Dermis microvascular lymphatic vessel endothelial cell (primary cell): ENCODE measurements at regions not wholly inside any gene's neighbourhood (a gene's known extent, or its start where the extent isn't known, plus 50 kb on each side); places are given as distances from the start of the nearest gene placed in this dataset.

Experiments
- DNase-seq, 2 donors: peaks; one replicate each; pipeline versions ENCODE4 v3.0.0 to v3.0.0-alpha.2; 2010; ENCODE audit warnings: low read depth in 2 of 2

DNA sequence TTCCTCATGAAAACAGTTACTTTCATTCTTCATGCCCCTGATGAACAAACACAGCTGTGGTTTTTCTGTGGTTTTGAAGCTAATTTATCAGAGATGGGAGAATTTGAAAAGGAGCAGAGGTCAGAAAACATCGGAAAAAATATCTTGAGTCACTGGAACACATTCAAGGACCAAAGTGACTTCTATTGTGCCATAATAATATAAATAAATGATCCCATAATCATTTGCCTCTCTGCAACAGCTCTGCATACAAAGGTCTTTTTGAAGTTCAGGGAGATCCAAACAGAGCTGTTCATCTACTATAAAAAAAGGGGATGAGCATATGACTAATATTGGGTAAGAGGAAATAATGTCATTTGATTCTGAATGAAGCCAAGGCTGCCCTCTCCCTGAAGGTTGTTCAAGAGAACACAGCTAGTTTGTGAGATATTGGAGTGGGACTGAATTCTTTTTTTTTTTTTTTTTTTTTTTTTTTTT lies 201.3 kb upstream of the GALNT5 start:
- DNase-seq = peak; percentile 45 to 56

DNA sequence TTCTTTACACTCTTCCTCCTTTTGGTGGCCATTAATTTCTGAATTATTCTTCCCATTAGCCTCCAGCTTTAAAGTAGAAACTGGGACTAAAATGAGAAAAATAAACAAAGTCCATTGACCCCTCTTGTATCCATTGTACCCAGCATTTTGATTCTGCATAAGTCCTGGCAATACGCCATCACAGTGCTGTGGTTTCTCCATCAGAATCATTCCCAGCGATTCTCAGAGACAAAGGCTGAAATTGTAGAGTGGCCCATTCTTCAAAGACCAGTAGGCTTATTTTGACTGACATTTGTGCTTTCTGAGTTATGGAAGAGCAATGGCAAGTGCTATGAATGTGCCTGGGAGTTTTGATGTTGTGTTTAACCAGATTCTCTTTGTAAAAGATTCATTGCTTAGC lies 199.3 kb upstream of the GALNT5 start:
- no peak for DNase-seq

DNA sequence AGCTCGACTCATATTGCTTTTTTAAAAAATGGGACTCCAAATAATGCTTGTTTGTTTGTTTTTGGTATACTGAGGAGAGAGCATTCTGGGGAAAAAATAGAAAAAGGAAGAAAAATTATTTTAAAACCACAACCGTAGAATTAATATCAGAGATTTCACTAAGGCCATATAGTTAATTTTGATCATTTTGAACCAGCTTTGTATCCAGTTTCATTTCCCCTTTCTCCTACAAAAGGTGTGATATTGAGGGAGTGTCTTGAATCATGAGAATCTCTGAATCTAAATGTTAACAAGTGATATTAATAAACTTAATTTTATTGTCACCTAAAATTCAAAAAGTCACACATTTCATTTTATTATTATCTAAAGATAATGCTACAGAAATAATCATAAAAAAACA lies 198.5 kb upstream of the GALNT5 start:
- DNase-seq = no peak

DNA sequence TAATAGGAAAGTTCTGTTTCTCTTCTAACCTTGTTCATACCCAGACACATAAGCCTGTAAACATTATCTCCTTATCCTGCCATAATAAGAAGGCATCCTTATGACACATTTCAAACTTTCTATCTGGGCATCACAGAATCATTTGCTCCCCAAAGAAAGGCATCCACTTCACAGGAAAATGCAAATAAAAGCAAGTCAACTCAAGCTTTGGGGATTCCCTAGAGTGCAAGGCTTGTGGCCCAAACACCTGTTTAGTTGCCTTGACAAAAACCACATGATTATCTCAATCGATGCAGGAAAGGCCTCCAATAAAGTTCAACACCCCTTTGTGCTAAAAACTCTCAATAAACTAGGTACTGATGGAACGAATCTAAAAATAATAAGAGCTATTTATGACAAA lies 195.7 kb upstream of the GALNT5 start:
- no peak for DNase-seq

DNA sequence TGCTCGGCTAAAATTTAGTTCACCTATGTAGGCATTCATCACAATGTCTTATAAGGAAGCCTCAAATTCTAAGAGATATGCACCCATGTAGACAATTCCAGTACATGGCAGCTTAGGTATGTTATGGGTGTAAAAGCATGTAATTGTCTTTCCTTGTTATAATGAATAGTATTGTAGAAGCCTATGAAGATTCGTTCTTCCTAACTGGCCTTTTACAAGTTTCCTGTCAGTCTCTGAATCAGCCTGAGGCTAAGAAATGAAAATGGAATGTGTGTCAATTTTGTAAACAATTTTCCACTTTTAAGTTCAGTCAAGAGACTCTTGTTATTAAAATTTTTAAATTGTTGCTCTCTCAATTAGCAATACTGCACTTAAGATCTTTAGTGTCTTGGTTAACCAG lies 189.9 kb upstream of the GALNT5 start:
- no peak for DNase-seq

DNA sequence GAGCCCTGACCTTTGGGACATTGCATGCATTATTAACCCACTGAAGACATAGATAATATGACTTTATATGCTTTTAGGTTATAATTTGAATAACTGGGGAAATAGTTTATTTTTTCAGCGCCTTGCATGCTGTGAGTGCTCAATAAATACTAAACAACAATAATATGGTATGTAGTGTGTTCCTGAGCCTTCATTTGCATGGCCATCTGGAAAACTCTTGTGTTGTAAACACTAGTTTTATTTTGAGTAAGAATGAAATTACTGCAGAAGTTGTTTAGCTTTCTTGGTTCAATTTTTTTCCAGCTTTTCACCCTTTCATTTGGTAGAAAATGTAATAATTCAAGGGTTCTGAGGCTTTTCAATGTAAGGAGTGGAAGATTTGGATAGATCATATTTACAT lies 189.3 kb upstream of the GALNT5 start:
- DNase-seq = no peak

DNA sequence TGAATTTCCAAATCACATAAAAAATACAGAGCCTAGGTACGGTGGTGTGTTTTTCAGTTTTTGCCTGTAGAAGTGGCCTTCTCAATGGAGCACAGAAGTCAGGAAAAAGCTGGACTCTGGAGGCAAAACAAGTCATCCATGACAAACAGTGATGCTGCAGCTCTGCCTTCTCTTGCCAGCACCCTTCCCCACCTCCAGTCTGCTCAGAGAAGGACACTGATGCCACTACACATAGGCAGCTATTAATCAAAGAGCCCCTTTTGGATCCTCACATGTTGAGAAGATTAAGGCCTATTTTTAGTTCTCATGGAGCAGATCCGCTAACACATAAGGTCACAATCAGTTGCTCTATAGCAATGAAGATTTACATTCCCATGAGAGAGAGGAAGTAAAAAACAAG lies 181.6 kb upstream of the GALNT5 start:
- no peak for DNase-seq

DNA sequence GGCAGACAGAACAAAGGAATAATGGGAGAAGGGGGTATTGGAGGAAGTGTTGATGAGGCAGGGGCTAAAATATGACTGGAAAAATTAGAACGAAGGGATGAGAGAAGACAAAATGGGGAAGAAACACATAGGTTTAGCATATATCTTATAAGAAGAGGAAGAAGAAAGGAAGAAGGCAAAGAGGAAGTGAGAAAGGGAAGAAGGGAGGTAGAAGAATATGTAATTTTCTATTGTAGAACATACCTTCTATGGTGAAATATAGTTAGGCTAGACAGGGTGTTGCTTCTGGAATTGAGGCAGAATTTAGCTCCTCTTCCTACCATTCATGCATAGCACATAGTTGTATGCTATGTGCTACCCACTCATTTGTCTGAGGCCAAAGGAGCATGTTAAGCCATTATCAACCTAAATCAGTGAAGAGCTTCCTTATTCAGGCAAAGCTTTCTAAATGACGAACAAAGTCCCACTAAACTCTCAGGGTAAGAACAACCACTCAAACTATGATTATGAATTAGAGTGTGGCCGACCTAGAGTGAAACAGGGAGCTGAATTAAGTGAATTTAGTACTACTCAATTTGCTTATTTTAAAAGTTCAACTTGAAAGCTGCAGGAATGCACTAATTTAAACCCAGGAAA lies 180.9 kb upstream of the GALNT5 start:
- DNase-seq = no peak

DNA sequence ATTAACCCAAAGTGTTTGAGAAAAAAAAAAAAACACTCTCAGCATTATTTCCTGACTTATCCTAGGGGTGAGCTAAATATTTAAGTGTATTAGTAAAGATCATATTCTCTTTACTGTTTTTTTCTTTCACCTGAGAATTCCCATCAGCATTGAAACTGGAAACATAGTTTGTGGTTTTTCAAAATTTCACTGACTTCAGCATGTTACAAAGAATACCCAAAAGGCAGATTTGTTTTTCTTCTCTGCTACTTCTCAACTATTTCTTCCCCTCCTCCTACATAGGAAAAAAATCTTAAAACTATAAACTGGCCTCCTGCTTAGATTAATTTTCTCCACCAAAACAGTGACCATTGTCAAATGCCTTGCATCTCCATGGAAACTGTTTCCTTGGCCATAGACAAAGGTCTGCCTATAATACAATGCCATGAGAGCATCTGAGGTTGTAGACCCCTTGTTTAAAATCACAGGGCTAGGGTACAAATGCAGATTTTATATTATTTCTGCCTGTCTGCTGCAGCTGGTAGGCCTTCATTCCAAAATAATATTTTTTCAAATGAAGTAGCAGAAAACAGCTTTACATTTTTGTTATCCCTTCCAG lies 179.7 kb upstream of the GALNT5 start:
- DNase-seq = no peak

DNA sequence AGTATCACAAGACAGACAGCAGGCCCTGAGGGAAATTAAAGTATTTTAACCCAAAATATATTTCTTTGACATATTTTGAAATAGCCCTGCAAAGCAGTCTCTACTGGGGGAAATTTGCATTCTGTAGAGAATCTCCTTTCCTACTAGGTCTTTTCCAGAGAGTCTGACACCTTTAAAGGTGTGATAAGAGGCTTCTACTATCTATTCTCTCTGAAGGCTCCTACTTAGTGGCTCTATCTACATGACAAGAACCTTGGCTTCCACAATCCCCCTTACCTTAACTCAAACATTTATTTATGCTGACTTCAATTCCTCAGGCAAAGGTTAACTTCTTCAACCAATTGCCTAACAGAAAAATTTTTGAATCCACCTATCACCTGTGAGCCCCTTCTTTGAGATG lies 174.6 kb upstream of the GALNT5 start:
- DNase-seq = no peak

DNA sequence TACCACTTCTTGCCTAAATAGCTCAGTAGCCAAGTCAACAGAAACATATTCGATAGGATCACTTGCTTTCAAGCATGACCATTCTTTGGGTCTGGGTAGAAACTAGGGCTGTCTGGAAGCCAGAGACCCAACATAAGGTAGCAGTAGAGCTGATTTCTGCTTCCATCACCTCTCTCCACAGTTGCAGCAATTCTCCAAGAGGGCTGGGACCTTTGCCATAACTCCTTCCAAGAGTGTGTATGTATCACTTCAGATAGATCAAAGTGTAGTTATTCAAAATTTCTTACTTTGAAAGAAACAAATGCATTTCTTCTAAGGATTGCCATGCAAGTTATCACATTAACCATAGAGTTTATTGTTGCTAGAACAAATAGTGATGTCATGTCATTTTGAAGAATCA lies 172.0 kb upstream of the GALNT5 start:
- DNase-seq = no peak

DNA sequence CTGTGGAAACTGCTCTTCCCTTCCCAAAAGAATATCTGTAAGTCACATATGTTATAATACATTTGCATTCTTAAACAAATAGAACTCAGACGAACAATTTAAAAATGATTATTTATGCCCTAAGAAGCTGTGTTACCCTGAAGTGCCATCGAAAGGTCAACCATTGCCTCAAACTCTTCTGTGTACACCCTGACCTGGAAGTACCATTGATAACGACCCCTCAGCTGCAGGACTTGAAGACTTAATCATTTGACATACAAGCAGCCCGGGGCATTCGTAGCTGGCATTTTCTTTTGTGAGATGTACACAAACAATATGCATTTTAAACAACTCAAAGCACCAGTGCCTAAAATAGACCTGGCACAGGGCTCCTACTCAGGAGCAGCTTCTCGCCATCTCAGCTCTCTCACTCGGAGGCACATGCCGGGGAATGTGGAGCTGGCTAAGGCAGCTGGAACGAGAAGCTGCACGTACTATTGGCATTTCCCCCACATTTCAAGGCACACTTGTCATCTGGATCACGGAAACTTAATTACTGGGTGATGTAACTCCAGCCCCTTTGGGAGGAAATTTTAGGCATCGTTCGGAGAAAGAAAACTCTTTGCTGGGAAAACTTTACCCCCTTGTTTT lies 170.0 kb upstream of the GALNT5 start:
- DNase-seq = no peak

DNA sequence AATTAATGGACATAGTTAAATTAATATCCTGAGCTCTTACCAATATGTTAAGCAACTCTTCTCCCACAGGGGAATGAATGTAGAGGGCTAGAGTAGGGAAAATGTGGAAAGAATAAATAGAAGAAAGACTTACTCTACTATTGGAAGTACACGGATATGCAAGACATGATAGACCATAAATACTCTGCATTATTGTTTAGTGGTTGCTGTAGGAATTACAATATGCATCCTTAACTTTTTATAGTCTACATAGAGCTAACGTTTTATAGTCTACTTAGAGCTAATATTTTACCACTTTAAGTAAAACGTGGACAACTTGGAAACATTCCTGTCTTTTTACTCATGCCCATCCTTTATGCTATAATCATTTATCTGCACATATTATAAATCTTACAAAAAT lies 163.8 kb upstream of the GALNT5 start:
- DNase-seq = no peak

DNA sequence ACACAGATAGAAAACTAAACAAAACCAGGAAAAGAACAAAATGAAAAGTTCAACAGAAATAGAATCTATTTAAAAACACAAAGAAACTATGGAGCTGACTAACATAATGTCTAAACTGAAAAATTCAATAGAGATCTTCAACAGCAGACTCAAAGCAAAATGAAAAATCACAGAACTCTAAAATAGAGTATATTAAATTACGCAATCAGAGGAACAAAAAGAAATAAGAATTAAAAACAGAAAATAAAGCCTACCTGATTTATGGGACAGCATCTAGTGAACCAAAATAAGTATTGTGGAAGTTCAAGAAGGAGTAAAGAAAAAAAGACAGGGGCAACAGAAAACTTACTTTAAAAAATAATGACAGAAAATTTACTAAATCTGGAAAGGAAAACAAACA lies 152.1 kb upstream of the GALNT5 start:
- DNase-seq = no peak

DNA sequence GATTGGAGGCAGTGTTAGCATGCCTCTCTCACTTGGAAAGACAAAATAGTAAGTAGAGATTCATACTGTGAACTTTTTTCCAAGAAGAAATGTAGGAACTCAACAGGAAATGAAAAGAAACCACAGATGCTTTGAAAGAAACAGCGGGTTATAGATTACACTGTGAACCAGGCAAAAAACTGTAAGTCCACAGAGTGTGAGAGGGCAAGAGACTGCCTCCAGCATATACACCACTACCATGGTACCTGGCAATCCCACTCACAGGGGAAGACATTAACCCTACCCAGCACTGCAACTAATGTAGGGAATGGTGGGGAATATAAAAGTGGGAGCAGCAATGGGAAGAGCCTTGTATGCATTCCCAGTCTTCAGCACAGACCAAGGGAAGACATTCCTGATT lies 150.6 kb upstream of the GALNT5 start:
- no peak for DNase-seq

DNA sequence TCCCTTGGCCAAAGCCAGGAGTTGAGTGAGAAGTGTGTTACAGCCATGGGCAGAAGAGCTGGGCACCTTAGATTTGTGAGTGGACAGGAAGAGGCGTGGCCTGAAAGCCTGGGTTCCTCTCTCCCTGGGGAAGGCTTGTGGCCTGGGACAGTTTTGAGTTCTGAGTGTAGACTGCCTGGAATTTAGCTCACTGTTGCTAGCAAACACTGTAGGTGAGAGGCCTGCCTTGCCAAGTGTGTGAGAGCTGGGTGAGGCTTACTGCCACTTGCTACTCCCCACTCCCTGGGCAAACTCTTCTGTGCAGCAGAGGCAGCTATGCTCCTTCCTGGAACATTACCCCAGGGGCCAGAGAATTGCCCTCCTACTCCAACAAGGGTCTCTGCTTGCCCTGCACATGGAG lies 150.0 kb upstream of the GALNT5 start:
- no peak for DNase-seq

DNA sequence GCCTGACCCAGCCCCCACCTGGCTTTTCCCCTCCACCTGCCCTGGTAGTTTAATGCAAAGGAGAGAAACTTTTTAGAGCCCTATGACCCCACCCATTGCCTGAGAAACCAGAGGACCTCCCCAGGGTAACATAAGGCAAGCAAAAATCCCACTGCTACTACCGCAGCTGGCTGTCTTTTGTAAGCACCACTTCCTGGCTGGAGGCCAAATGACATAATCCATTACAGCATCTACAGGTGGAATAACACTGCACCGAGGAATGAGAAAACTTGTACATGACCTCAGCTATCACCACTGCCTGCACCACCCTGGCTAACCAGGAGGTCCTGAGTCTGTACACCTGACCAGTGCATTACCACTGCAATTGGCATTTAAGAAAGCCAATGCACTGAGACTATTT lies 149.6 kb upstream of the GALNT5 start:
- DNase-seq = peak in 1 of 2 donors; percentile 61

DNA sequence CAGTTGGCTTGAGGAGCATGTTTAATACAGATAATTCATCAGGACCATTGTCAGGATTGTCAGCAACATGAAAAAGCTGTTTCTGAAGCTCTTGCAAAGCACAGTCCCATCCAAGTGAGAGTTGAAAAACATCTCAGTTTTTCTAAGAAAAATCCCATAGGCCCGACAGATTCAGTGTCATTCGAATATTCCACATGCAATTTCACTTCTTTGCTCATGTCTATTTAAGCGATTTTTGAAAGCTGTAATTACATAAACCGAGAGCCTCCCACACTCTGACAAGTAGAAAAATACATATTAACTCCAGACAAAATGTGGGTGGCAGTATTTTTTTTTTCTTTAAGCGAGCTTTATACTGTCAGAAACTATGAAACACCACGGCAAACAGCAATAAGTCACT lies 134.7 kb upstream of the GALNT5 start:
- no peak for DNase-seq

DNA sequence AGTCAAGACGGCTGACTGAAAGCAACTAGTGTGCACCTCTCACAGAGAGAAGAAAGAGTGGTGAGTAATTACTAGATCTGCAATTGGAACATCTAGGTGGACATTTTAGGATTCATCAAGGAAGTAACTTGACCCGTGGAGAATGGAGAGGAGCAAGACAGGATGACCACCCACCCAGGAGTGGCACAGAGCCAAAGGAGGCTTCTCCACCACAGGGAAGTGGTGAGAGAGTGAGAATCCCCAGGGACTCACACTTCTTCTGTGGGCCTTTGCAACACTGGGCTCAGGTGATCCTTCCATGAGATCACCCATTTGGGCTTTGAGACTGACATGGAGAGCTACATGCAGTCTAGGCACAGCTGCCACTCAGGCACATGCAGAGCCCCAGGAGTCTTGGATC lies 132.8 kb upstream of the GALNT5 start:
- no peak for DNase-seq

DNA sequence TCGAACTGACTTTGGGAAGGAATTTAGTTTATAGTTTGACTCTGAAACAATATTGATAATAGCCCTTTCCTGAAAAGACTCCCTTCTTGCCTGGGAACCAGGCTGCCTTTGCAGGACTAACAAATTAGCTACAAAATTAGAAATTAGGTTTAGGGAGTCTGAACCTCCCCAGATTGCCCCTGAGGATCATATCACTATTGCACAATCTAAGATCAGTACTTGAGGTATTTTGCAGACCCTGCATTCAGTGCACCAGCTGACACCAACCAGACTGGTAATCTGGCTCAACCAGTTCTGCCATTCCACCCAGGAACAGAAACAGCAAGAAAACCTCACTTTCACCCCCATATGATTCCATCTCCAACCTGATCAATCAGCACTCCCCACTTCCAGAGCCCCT lies 131.8 kb upstream of the GALNT5 start:
- DNase-seq = no peak

DNA sequence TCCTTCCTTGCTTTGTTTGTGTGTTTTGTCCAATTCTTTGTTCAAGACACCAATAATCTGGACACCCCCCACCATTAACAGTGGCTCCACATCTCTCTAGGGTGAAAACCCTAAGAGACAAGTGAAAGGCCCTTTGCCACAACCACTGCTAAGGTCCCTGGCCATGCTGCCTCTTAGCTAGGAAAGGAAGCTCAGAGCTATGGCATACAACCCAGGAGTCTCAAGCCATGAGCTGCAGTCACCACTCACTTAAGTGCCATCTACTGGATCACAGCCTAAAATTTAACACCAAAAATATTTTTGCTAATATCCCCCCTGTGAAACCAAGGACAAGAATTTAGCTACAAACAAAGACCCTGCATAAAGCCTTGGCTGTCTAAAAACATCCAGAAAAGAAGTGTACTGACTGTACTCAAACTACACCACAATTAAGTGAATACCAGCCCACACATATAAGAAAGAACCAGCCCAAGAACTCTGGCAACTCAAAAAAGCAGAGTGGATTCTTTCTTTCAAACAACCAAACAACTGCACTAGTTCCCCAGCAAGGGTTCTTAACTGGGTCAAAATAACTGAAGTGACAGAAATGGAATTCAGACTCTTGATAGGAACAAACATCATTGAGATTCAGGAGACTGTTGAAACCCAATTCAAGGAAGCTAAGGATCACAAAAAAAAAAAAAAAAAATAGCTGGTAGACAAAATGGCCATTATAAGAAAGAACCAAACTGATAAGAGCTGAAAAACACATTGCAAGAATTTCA lies 130.1 kb upstream of the GALNT5 start:
- DNase-seq = no peak

DNA sequence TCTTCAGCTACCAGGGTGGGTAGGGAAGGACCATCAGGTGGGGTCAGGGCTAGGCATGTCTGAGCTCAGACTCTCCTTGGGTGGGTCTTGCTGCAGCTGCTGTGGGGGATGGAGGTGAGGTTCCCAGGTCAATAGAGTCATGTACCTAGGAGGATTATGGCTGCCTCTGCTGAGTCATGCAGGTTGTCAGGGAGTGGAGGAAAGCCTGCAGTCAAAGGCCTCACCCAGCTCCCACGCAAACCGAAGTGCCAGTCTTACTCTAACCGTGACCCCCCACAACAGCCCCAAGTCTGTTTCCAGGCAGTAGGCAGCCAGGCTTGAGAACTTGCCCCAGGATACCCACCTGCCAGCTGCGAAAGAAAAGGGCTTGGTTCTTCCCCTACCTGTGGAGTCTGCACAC lies 113.6 kb upstream of the GALNT5 start:
- DNase-seq = no peak

DNA sequence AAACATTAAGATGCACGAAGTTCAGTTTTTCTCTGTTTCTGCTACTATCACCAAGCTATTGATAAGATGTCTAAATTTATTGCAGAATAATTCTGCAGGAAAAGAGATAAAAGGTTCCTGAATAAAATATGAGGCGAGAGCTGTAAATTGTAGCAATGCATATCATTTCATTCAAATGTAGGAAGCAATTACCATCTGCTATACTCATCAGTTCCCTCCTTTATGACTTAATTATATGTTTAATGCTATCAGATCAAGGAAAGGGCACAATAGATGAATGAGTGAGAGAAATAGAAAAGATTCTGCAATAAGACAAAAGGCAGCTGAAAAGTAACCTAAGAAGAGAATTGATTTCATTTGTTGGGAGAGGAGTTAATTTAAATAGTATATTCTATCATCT lies 108.2 kb upstream of the GALNT5 start:
- no peak for DNase-seq
